ENCODE measurements at regions not wholly inside any gene's neighbourhood (a gene's known extent, or its start where the extent isn't known, plus 50 kb on each side); places are given as distances from the start of the nearest gene placed in this dataset.

- TF ChIP-seq GABPA (IDR thresholded peaks at IDR 0.05 in 1 of 2, conservative IDR thresholded peaks at IDR 0.05 in 1 of 2) = no peak
- no peak for TF ChIP-seq REST (IDR thresholded peaks at IDR 0.05)
- TF ChIP-seq CTCF (IDR thresholded peaks at IDR 0.05; ENCODE audit: low read depth, low read length, missing input control) = no peak
These were observed 68.2 kb upstream of the S1PR3 start for GRCh38 chr9:88923092-88923491.

All from liver (tissue), 3 donors.